HepG2 (cell line): ENCODE measurements at regions not wholly inside any gene's neighbourhood (a gene's known extent, or its start where the extent isn't known, plus 50 kb on each side); places are given as distances from the start of the nearest gene placed in this dataset. TPM values are rescaled to one million over a fixed set of nuclear protein-coding genes. Genes with fewer than 3 reads are reported as not detected.

Source experiments
- ATAC-seq: fragments of 200-7000 bp; cut with Tn5 transposase; 3 replicates; pipeline ENCODE4 v1.9.1; 2020; ENCODE audit warnings: mild to moderate bottlenecking, moderate library complexity
- BruUV-seq: library from RNA; stranded (reverse); fragments of 400-500 nt; replicated peaks from 2 replicates; lab custom pipeline; 2021; lab: Mats Ljungman, UMichigan
- CTCF ChIA-PET: fragments of 300-600 bp; formaldehyde crosslinking; extraction: SDS; loops from one replicate; lab custom pipeline; 2021; ENCODE audit warnings: low total read pairs, inconsistent platforms, low intra/inter-chr PET ratio; lab: Yijun Ruan, JAX
- POLR2A ChIA-PET: fragments of 350-600 bp; sonication (Branson Sonifier 250); formaldehyde crosslinking; loops from one replicate; lab custom pipeline; 2020; ENCODE audit warnings: antibody characterized with exemption, inconsistent platforms; lab: Yijun Ruan, JAX
- DNase-seq: peaks from one replicate; pipeline ENCODE4 v3.0.0-alpha.2; 2015; ENCODE audit warnings: low spot score
- FAIRE-seq: peaks from 3 replicates; lab custom pipeline; 2011; peaks lifted over from hg19 to GRCh38; lab: Jason Lieb, UNC
- H2AFZ ChIP-seq: one replicate; pipeline ENCODE4 v1.6.1; 2011; ENCODE audit warnings: low read length, inconsistent platforms
- H3K27ac ChIP-seq: fragments of 300-600 bp; 3 replicates; pipeline ENCODE4 v1.8.0; 2011; ENCODE audit warnings: mixed run types, mild to moderate bottlenecking, mixed read lengths, low read length, inconsistent platforms; ENCODE audit not compliant: insufficient read depth; ENCODE audit errors: extremely low read length
- H3K27me3 ChIP-seq, 2 experiments: fragments of 200-600 bp in 1 of 2; 2 replicates in 1 of 2; 3 replicates in 1 of 2; pipeline versions ENCODE4 v1.6.0 to v1.8.0; 2011; ENCODE audit warnings: low read length in 2 of 2, mild to moderate bottlenecking in 2 of 2, moderate library complexity in 2 of 2, inconsistent platforms in 1 of 2; ENCODE audit not compliant: insufficient read depth in 2 of 2, control insufficient read depth in 1 of 2
- H3K36me3 ChIP-seq, 2 experiments: fragments of 200-600 bp in 1 of 2; replicated peaks in 1 of 2; 2 replicates in 1 of 2; 3 replicates in 1 of 2; pipeline versions ENCODE4 v1.5.1 to v1.8.0; 2011; ENCODE audit warnings: low read length in 2 of 2, inconsistent platforms in 1 of 2; ENCODE audit not compliant: insufficient read depth in 2 of 2, control insufficient read depth in 1 of 2
- H3K4me1 ChIP-seq: 2 replicates; pipeline ENCODE4 v1.5.1; 2012; ENCODE audit warnings: low read length, inconsistent platforms; ENCODE audit not compliant: insufficient read depth
- H3K4me2 ChIP-seq: 2 replicates; pipeline ENCODE4 v1.6.0; 2011; ENCODE audit warnings: low read depth, low read length, inconsistent platforms
- H3K4me3 ChIP-seq, 3 experiments: fragments of 200-600 bp in 1 of 3; sonication (generic), shearing (Covaris generic) in 1 of 3; replicated peaks in 1 of 3; 2 replicates each; pipeline ENCODE4 v1.5.1; 2011 to 2016; ENCODE audit warnings: low read length in 3 of 3, inconsistent platforms in 2 of 3, low read depth in 2 of 3, mild to moderate bottlenecking in 2 of 3, control low read depth in 1 of 3, mixed read lengths in 1 of 3; ENCODE audit not compliant: insufficient read depth in 1 of 3
- H3K79me2 ChIP-seq: one replicate; pipeline ENCODE4 v1.6.1; 2011; ENCODE audit warnings: low read length, inconsistent platforms; ENCODE audit not compliant: insufficient read depth
- H3K9ac ChIP-seq: 2 replicates; pipeline ENCODE4 v1.6.0; 2011; ENCODE audit warnings: mild to moderate bottlenecking, low read depth, low read length, inconsistent platforms; ENCODE audit not compliant: insufficient read depth
- H3K9me3 ChIP-seq: 2 replicates; pipeline ENCODE4 v1.5.1; 2012; ENCODE audit warnings: mild to moderate bottlenecking, low read length
- H4K20me1 ChIP-seq: 2 replicates; pipeline ENCODE4 v1.6.0; 2011; ENCODE audit warnings: inconsistent platforms, mild to moderate bottlenecking, low read length, moderate library complexity; ENCODE audit not compliant: insufficient read depth
- ATRX ChIP-seq: sonication (generic); formaldehyde crosslinking; IDR thresholded peaks from 2 replicates; pipeline ENCODE4 v1.4.0; 2020; ENCODE audit warnings: missing genetic modification reagents, borderline replicate concordance
- CBX2 ChIP-seq, 2 experiments: fragments of 200-600 bp in 1 of 2; sonication (generic); formaldehyde crosslinking in 1 of 2; IDR thresholded peaks; 2 replicates each; pipeline versions ENCODE4 v1.7.0 to v1.8.1; 2018 to 2022; ENCODE audit warnings: low read depth in 2 of 2, low read length in 1 of 2, mild to moderate bottlenecking in 1 of 2, missing genetic modification reagents in 1 of 2
- CENPX ChIP-seq: sonication (generic); formaldehyde crosslinking; IDR thresholded peaks from 2 replicates; pipeline ENCODE4 v1.9.0; 2021; ENCODE audit warnings: mild to moderate bottlenecking, missing genetic modification reagents, moderate library complexity
- HDAC1 ChIP-seq: sonication (generic); formaldehyde crosslinking; IDR thresholded peaks from 2 replicates; pipeline ENCODE4 v1.5.1; 2020; ENCODE audit warnings: mild to moderate bottlenecking, missing genetic modification reagents
- JUND ChIP-seq: sonication (generic); formaldehyde crosslinking; IDR thresholded peaks from 2 replicates; pipeline ENCODE4 v1.8.0; 2022; ENCODE audit warnings: mild to moderate bottlenecking, missing genetic modification reagents
- KMT2A ChIP-seq: sonication (generic); formaldehyde crosslinking; IDR thresholded peaks from 2 replicates; pipeline ENCODE4 v1.4.0; 2020; ENCODE audit warnings: missing genetic modification reagents
- RAD51 ChIP-seq: fragments of 450-650 bp; IDR thresholded peaks from 2 replicates; pipeline ENCODE4 v1.6.1; 2016; ENCODE audit warnings: borderline replicate concordance
- SRSF1 ChIP-seq: fragments of 200-400 bp; formaldehyde crosslinking; optimal IDR thresholded peaks from 2 replicates; pipeline ENCODE3; 2017; ENCODE audit warnings: mild to moderate bottlenecking, low read depth, low read length, moderate library complexity
- TAF15 ChIP-seq: fragments of 200-400 bp; formaldehyde crosslinking; IDR thresholded peaks from one replicate; pipeline ENCODE4 v1.6.1; 2018; ENCODE audit warnings: mild to moderate bottlenecking, low read depth, low read length; ENCODE audit not compliant: poor library complexity, severe bottlenecking
- ZFP1 ChIP-seq: IDR thresholded peaks from 2 replicates; pipeline ENCODE4 v1.6.1; 2016
- ZFX ChIP-seq: sonication (generic); formaldehyde crosslinking; IDR thresholded peaks from 2 replicates; pipeline ENCODE4 v1.4.0; 2020; ENCODE audit warnings: mild to moderate bottlenecking, low read depth, missing genetic modification reagents, moderate library complexity
- ZMYM3 ChIP-seq: sonication (generic); formaldehyde crosslinking; IDR thresholded peaks from 2 replicates; pipeline ENCODE4 v1.5.1; 2020; ENCODE audit warnings: mild to moderate bottlenecking, missing genetic modification reagents
- ZMYM4 ChIP-seq: sonication (generic); formaldehyde crosslinking; IDR thresholded peaks from 2 replicates; pipeline ENCODE4 v1.8.1; 2023; ENCODE audit warnings: mild to moderate bottlenecking, missing genetic modification reagents
- ZNF501 ChIP-seq: sonication (generic); formaldehyde crosslinking; IDR thresholded peaks from 2 replicates; pipeline ENCODE4 v1.5.1; 2020; ENCODE audit warnings: mild to moderate bottlenecking, moderate library complexity, missing genetic modification reagents
- ZNF570 ChIP-seq: sonication (generic); formaldehyde crosslinking; IDR thresholded peaks from 2 replicates; pipeline ENCODE4 v1.4.0; 2020; ENCODE audit warnings: mild to moderate bottlenecking, missing genetic modification reagents, borderline replicate concordance
- WGBS: methylation state at CpG from one replicate; pipeline ENCODE4 v1.1.6; 2017; ENCODE audit warnings: low lambda C conversion rate; 5-methylcytosine and 5-hydroxymethylcytosine counted together
- in situ Hi-C: cut with HindIII; loops from 2 replicates; pipeline ENCODE4 v1.10.0; 2017; ENCODE audit warnings: low pct_unique_long_range_greater_than_20kb; ENCODE audit not compliant: extremely low pct_ligation_motif_present
- intact Hi-C: fragments of 100-400 bp; cut with micrococcal nuclease; formaldehyde crosslinking; loops from one replicate; pipeline ENCODE4 v1.10.0; 2022; ENCODE audit not compliant: unreplicated experiment
- microRNA-seq: library from miRNA; unstranded; fragments of <30 nt; microRNA quantifications from one replicate; pipeline ENCODE4, GENCODE V29; 2020
- TF ChIP-seq, protein P1 (sequence below): sonication (generic); formaldehyde crosslinking; conservative IDR thresholded peaks from 2 replicates; pipeline ENCODE4 v1.4.0; 2020; ENCODE audit warnings: missing genetic modification reagents

DNA sequence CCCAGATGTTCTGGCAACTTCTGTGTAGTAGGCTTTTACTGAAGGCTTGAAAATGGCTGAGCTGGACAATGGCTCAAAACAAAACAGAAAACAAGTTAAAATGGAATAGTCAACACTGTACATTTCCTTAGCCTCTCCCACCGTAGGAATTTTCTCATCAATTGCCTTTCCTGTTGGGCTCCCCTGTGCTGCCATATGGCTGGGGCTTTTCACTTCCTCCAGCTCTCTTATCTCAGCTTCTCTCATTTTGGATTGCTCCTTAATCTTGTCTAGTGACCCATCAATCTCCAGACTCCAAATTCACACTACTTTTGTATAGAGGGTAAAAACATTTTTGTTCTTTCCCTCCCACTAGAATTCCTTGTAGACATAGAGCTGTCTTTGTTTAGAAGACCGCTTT is 50.4 kb upstream of the RPH3A start:
- ATAC-seq = no peak
- Histone ChIP-seq H4K20me1 (no peaks in the 10 kb centered on the region; the same call in 1 of the 2 replicates), H3K36me3 (no peaks in the 10 kb centered on the region), H3K79me2 (no peaks in the 10 kb centered on the region), H2AFZ (no peak overlapping the region), H3K4me3 (no peak overlapping the region), H3K27ac (no peak overlapping the region), H3K9ac (no peak overlapping the region), H3K4me2 (no peak overlapping the region), H3K4me1 (no peaks in the 10 kb centered on the region), H3K9me3 (no peaks in the 10 kb centered on the region), H3K27me3 (peaks cover 0 to 6% of the 10 kb centered on the region in 2 experiments; a peak in 2 of 5 replicates)
- BruUV-seq = no TSS peak
- CTCF ChIA-PET = no interaction called here
- POLR2A ChIA-PET = no interaction called here
- TF ChIP-seq ZNF501 (CRISPR knock-in tag) = no peak
- no peak for TF ChIP-seq CENPX (CRISPR knock-in tag)
- TF ChIP-seq RAD51 = no peak
- no peak for TF ChIP-seq ZMYM3 (CRISPR knock-in tag)
- TF ChIP-seq KMT2A (CRISPR knock-in tag) = no peak
- no peak for TF ChIP-seq TAF15
- TF ChIP-seq ZFX (CRISPR knock-in tag) = no peak
- TF ChIP-seq ATRX (CRISPR knock-in tag) = no peak
- TF ChIP-seq SRSF1 = no peak
- no peak for TF ChIP-seq JUND
- no peak for TF ChIP-seq HDAC1 (CRISPR knock-in tag)
- TF ChIP-seq, protein P1, sequence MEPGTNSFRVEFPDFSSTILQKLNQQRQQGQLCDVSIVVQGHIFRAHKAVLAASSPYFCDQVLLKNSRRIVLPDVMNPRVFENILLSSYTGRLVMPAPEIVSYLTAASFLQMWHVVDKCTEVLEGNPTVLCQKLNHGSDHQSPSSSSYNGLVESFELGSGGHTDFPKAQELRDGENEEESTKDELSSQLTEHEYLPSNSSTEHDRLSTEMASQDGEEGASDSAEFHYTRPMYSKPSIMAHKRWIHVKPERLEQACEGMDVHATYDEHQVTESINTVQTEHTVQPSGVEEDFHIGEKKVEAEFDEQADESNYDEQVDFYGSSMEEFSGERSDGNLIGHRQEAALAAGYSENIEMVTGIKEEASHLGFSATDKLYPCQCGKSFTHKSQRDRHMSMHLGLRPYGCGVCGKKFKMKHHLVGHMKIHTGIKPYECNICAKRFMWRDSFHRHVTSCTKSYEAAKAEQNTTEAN (CRISPR knock-in tag) = no peak
- TF ChIP-seq ZFP1 (CRISPR knock-in tag) = no peak
- no peak for TF ChIP-seq CBX2 (IDR thresholded peaks at IDR 0.05; ENCODE audit: low read depth, low read length)
- no peak for TF ChIP-seq CBX2 (CRISPR knock-in tag; IDR thresholded peaks at IDR 0.05; ENCODE audit: low read depth)
- TF ChIP-seq ZMYM4 (CRISPR knock-in tag) = no peak
- no peak for TF ChIP-seq ZNF570 (CRISPR knock-in tag)
- no peak for DNase-seq
- in situ Hi-C loops (no loop called here), intact Hi-C loops (no loop called here)
- no peak for FAIRE-seq
- 10% methylated on average over 2 of the region's 2 CpGs for WGBS

Small RNA genes in the stretch of these regions (microRNA-seq; reads per million reads assigned to microRNA genes)
- not detected for gene MIR1302-1
